ENCODE measurements at regions not wholly inside any gene's neighbourhood (a gene's known extent, or its start where the extent isn't known, plus 50 kb on each side); places are given as distances from the start of the nearest gene placed in this dataset.
"Not testable (repeated sequence)": the region's sequence is repeated elsewhere in the genome, so short reads cannot be mapped to it uniquely, and the experiment has no call there.

- no peak for DNase-seq (ENCODE audit: low spot score)
Observed at GRCh38 chr13:107669391-107669993, 545.8 kb downstream of the LIG4 start.

GRCh38 chr13:107665926-107666458 lies 549.3 kb downstream of the LIG4 start:
- DNase-seq (ENCODE audit: low spot score) = no peak

GRCh38 chr13:107650081-107650701 lies 565.1 kb downstream of the LIG4 start:
- DNase-seq (ENCODE audit: low spot score) = peak; percentile 7

- no peak for DNase-seq (ENCODE audit: low spot score)
Observed at GRCh38 chr13:107649079-107649478, 566.3 kb downstream of the LIG4 start.

GRCh38 chr13:107644136-107644535 lies 571.2 kb downstream of the LIG4 start:
- no peak for DNase-seq (ENCODE audit: low spot score)

GRCh38 chr13:107643615-107644014 lies 571.7 kb downstream of the LIG4 start:
- DNase-seq (ENCODE audit: low spot score) = no peak

- no peak for DNase-seq (ENCODE audit: low spot score)
Observed at GRCh38 chr13:107642831-107643230, 572.5 kb downstream of the LIG4 start.

- DNase-seq (ENCODE audit: low spot score) = no peak
Observed at GRCh38 chr13:107641574-107641973, 573.8 kb downstream of the LIG4 start.

- no peak for DNase-seq (ENCODE audit: low spot score)
Observed at GRCh38 chr13:107625648-107626047, 589.7 kb downstream of the LIG4 start.

GRCh38 chr13:107617527-107617926 lies 597.8 kb downstream of the LIG4 start:
- DNase-seq (ENCODE audit: low spot score) = no peak

GRCh38 chr13:107612376-107612775 lies 603.0 kb downstream of the LIG4 start:
- no peak for DNase-seq (ENCODE audit: low spot score)

- no peak for DNase-seq (ENCODE audit: low spot score)
Observed at GRCh38 chr13:107608736-107609135, 606.6 kb downstream of the LIG4 start.

- no peak for DNase-seq (ENCODE audit: low spot score)
Observed at GRCh38 chr13:107600971-107601370, 614.4 kb downstream of the LIG4 start.

- DNase-seq (ENCODE audit: low spot score) = not testable (repeated sequence)
Observed at GRCh38 chr13:107596306-107596705, 619.0 kb downstream of the LIG4 start.

GRCh38 chr13:107590556-107590955 lies 624.8 kb downstream of the LIG4 start:
- DNase-seq (ENCODE audit: low spot score) = no peak

GRCh38 chr13:107587681-107588080 lies 627.7 kb downstream of the LIG4 start:
- DNase-seq (ENCODE audit: low spot score) = no peak

- DNase-seq (ENCODE audit: low spot score) = no peak
Observed at GRCh38 chr13:107586216-107586615, 629.1 kb downstream of the LIG4 start.

GRCh38 chr13:107585469-107586180 lies 629.7 kb downstream of the LIG4 start:
- DNase-seq (ENCODE audit: low spot score) = no peak

GRCh38 chr13:107582171-107582570 lies 633.2 kb downstream of the LIG4 start:
- no peak for DNase-seq (ENCODE audit: low spot score)

GRCh38 chr13:107580741-107581412 lies 634.5 kb downstream of the LIG4 start:
- DNase-seq (ENCODE audit: low spot score) = no peak

GRCh38 chr13:107576430-107576829 lies 638.9 kb downstream of the LIG4 start:
- DNase-seq (ENCODE audit: low spot score) = no peak

GRCh38 chr13:107574517-107575210 lies 640.7 kb downstream of the LIG4 start:
- DNase-seq (ENCODE audit: low spot score) = no peak

All from AG08395 (cell line).